ENCODE measurements at regions not wholly inside any gene's neighbourhood (a gene's known extent, or its start where the extent isn't known, plus 50 kb on each side); places are given as distances from the start of the nearest gene placed in this dataset.

GRCh38 chr4:160251522-160252170 lies 1148.8 kb downstream of the RAPGEF2 start:
- no peak for DNase-seq (ENCODE audit: low spot score)
- Mint-ChIP-seq H3K27ac (ENCODE audit: unreplicated experiment) (no peak overlapping the region), H3K4me3 (ENCODE audit: unreplicated experiment) (no peak overlapping the region), H3K9me3 (ENCODE audit: low read depth) (peaks cover 2% of the 10 kb centered on the region), H3K27me3 (ENCODE audit: low read depth) (peaks cover 6% of the 10 kb centered on the region), H3K4me1 (ENCODE audit: low read depth) (no peaks in the 10 kb centered on the region), H3K36me3 (ENCODE audit: low read depth) (no peaks in the 10 kb centered on the region)
- TF ChIP-seq, protein P1, sequence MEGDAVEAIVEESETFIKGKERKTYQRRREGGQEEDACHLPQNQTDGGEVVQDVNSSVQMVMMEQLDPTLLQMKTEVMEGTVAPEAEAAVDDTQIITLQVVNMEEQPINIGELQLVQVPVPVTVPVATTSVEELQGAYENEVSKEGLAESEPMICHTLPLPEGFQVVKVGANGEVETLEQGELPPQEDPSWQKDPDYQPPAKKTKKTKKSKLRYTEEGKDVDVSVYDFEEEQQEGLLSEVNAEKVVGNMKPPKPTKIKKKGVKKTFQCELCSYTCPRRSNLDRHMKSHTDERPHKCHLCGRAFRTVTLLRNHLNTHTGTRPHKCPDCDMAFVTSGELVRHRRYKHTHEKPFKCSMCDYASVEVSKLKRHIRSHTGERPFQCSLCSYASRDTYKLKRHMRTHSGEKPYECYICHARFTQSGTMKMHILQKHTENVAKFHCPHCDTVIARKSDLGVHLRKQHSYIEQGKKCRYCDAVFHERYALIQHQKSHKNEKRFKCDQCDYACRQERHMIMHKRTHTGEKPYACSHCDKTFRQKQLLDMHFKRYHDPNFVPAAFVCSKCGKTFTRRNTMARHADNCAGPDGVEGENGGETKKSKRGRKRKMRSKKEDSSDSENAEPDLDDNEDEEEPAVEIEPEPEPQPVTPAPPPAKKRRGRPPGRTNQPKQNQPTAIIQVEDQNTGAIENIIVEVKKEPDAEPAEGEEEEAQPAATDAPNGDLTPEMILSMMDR (IDR thresholded peaks at IDR 0.05) = no peak

DNA sequence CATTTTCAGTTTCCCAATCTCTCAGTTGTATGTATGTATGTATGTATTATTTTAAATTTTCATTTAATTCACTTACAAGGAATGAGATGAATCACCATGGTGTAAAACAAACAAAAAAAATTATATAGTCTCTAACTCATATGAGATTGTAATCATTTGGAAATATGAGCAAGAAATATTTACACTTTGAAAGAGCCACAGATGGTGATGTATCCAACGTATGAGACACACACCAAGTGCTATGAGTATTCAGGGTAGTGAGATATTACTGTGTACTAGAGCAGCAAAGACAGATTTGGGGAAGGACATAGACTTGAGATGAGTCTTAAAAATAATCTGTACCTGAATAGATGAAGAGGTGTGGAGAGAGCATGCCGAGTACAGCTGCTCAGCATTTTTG lies 1154.4 kb downstream of the RAPGEF2 start:
- Mint-ChIP-seq H3K4me3 (ENCODE audit: unreplicated experiment) (no peak overlapping the region), H3K4me1 (ENCODE audit: low read depth) (no peaks in the 10 kb centered on the region), H3K36me3 (ENCODE audit: low read depth) (peaks cover 1% of the 10 kb centered on the region), H3K27me3 (ENCODE audit: low read depth) (peaks cover 1% of the 10 kb centered on the region), H3K9me3 (ENCODE audit: low read depth) (peaks cover 5% of the 10 kb centered on the region), H3K27ac (ENCODE audit: unreplicated experiment) (no peak overlapping the region)
- no peak for DNase-seq (ENCODE audit: low spot score)
- TF ChIP-seq, protein P1 (IDR thresholded peaks at IDR 0.05) = no peak

- no peaks in the 10 kb centered on the region for H3K4me1 Mint-ChIP-seq (ENCODE audit: low read depth)
- TF ChIP-seq, protein P1 (IDR thresholded peaks at IDR 0.05) = no peak
- H3K27ac Mint-ChIP-seq (ENCODE audit: unreplicated experiment) = no peak overlapping the region
- H3K9me3 Mint-ChIP-seq (ENCODE audit: low read depth) = peaks cover 14% of the 10 kb centered on the region
- no peak for DNase-seq (ENCODE audit: low spot score)
- no peaks in the 10 kb centered on the region for H3K27me3 Mint-ChIP-seq (ENCODE audit: low read depth)
- no peak overlapping the region for H3K4me3 Mint-ChIP-seq (ENCODE audit: unreplicated experiment)
- H3K36me3 Mint-ChIP-seq (ENCODE audit: low read depth) = no peaks in the 10 kb centered on the region
These were observed 1162.1 kb downstream of the RAPGEF2 start for GRCh38 chr4:160265014-160265413.

GRCh38 chr4:160265836-160266235 lies 1163.0 kb downstream of the RAPGEF2 start:
- Mint-ChIP-seq H3K9me3 (ENCODE audit: low read depth) (peaks cover 14% of the 10 kb centered on the region), H3K27me3 (ENCODE audit: low read depth) (no peaks in the 10 kb centered on the region), H3K36me3 (ENCODE audit: low read depth) (no peaks in the 10 kb centered on the region), H3K27ac (ENCODE audit: unreplicated experiment) (no peak overlapping the region), H3K4me3 (ENCODE audit: unreplicated experiment) (no peak overlapping the region), H3K4me1 (ENCODE audit: low read depth) (no peaks in the 10 kb centered on the region)
- DNase-seq (ENCODE audit: low spot score) = no peak
- TF ChIP-seq, protein P1 (IDR thresholded peaks at IDR 0.05) = no peak

DNA sequence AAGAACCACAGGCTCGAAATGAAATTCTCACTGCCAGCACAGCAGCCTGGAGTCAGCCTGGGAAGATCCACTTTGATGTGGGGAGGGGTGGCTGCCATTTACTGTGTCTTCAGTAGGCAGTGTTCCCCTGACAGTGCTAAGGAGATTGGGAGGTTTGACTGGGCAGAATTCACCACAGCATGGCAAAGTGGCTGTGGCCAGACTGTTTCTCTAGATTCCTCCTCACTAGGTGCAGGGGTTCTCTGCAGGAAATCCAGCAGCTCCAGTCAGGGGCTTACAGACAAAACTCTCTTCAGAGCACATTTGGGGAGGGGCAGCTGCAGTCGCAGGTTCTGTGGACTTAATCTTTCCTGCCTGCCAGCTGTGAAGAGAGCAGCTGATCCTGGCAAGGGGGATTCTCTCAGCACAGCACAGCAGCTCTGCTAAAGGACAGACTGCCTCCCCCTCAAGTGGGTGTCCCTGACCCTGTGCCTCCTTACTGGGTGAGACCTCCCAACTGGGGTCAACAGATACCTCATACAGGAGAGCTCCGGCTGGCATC lies 1174.0 kb downstream of the RAPGEF2 start:
- no peak for DNase-seq (ENCODE audit: low spot score)
- H3K4me1 Mint-ChIP-seq (ENCODE audit: low read depth) = no peaks in the 10 kb centered on the region
- peaks cover 52% of the 10 kb centered on the region for H3K9me3 Mint-ChIP-seq (ENCODE audit: low read depth)
- H3K27ac Mint-ChIP-seq (ENCODE audit: unreplicated experiment) = no peak overlapping the region
- peaks cover 7% of the 10 kb centered on the region for H3K36me3 Mint-ChIP-seq (ENCODE audit: low read depth)
- TF ChIP-seq, protein P1 (IDR thresholded peaks at IDR 0.05) = no peak
- no peak overlapping the region for H3K4me3 Mint-ChIP-seq (ENCODE audit: unreplicated experiment)
- H3K27me3 Mint-ChIP-seq (ENCODE audit: low read depth) = no peaks in the 10 kb centered on the region
